NCI-H2171 (cell line): ENCODE measurements at regions not wholly inside any gene's neighbourhood (a gene's known extent, or its start where the extent isn't known, plus 50 kb on each side); places are given as distances from the start of the nearest gene placed in this dataset.
"Not testable (repeated sequence)": the region's sequence is repeated elsewhere in the genome, so short reads cannot be mapped to it uniquely, and the experiment has no call there.

Experiments used
- DNase-seq: peaks from one replicate; lab custom pipeline; 2025; lab: John Stamatoyannopoulos, UW

DNA sequence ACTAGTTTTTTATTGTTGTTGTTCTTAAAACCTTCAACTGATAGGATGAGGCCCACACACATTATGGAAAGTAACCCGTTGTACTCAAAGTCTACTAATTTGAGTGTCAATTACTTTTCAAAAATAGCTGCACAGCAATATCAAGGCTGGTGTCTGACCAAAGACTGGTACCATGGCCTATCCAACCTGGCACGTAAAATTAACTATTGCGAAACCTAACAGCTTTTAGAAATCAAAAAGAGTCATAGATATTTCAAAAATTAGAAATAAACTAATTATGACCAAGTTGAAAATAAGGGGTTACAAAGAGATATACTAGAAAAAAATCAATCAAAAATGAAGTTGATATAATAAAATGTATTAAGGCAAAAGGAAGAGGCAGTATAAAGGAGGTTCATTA lies 501.5 kb upstream of the SLC8A1 start:
- DNase-seq, result no peak

DNA sequence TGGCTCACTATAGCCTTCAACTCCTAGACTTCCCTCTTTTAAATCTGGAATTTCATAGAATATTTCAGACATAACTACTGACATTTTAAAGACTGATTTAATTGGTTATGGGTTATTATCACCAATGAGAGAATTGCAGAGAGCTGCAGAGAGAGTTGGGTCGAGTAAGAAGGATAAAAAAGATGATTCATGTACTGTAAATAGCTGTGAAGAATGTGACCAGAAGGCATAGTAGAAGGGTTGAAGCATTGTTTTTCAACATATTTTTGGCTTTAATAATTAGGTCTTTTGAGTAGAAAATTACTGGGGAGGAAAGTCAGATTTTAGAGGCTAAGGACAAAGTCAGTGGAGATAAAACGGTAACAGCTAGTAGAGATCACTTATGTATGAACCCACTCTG lies 503.2 kb upstream of the SLC8A1 start:
- DNase-seq, result no peak

DNA sequence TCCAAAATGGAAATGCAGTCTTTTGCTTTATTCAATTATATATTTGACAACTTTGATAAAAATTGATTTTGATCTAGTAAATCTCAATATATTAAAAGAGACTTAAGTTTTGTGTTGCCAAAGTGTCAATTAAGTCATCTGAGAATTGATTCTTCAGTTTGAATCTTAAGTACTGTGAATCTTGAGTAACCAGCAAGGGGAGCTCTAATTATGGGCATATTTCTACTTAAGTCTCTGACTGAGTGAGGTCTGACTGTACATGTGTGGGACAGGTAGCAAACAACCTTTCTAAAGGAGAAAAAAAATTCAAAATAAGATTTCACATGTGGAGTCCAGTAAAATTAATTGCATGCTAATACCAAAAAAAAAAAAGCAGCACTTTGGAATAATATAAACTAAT lies 503.7 kb upstream of the SLC8A1 start:
- no peak for DNase-seq

DNA sequence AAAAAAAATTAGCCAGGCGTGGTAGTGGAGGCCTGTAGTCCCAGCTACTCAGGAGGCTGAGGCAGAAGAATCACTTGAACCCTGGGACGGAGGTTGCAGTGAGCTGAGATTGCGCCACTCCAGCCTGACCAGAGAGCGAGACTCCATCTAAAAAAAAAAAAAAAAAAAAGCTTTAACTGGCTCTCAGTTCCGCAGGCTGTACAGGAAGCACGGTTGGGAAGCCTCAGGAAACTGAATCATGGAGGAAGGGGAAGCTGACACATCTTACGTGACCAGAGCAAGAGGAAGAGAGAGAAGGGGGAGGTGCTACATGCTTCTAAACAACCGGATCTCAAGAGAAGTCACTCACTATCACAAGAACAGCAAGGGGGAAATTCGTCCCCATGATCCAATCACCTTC lies 505.6 kb upstream of the SLC8A1 start:
- DNase-seq, result no peak

DNA sequence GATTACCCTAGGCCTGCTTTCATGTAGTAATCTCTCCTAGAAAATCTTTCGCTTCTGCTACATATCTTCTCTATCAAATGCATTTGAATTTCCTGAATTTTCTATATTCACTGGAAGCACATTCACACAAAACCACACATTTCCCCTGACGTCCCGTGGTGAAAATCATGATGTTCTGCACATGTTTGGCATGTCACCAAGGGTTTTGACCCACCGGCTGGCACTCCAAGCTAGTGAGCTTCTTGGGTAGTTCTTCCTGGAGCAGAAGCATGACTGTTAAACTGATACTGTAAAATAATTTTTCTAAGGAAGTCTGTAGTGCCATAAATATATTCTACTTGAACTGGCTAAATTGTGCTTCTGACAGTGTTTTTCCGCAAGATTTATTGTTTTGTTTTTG lies 510.1 kb upstream of the SLC8A1 start:
- no peak for DNase-seq

DNA sequence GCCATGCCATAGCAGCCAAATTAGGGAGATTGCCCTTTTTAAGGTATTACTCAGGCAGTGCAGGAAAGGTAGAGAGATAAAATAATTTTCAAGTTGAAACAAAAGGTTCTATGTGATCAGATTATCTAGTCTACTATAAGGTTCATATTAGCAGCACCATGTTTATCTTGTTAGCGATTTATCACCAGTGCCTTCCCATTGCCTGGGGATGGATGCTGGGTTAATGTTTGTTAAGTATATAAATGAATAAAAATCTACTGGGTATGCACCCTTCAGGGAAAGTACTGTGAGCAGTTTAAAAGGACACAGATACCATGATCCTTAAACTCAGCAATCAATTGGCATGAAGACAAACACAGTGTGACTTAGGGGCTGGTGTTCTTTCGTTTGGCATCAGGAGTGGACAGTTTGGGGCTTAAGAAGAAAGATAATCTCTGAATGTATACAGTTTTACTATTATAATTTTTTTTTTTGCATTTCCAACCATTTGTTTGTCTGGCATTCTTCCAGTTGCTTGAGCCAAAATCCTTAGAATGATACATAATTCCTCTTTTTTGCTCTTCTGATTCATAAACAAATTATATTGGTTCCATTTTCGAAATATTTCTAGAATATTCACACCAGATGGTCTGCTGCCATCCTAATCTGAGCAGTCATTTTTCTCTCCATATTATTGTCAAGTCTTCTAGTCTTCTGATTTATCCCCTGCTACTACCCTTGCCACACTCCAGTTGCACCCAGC lies 512.8 kb upstream of the SLC8A1 start:
- no peak for DNase-seq

DNA sequence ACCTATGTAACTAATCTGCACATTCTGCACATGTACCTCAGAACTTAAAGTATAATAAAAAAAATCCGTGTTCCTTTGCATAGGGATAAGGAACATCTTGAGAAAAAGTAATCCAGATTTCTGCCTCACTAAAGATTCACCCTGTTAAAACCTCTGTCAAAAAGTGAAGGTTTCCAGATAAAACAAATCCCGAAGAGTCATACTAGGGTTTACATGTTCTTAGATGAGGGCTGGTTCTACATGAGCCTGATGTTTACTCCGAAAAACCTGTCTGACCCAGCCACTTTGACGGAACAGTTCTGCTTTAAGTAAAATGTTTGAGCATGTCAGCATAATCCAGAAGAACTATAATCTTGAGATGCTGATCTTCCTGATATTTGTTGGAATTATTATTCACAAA lies 515.6 kb upstream of the SLC8A1 start:
- no peak for DNase-seq

DNA sequence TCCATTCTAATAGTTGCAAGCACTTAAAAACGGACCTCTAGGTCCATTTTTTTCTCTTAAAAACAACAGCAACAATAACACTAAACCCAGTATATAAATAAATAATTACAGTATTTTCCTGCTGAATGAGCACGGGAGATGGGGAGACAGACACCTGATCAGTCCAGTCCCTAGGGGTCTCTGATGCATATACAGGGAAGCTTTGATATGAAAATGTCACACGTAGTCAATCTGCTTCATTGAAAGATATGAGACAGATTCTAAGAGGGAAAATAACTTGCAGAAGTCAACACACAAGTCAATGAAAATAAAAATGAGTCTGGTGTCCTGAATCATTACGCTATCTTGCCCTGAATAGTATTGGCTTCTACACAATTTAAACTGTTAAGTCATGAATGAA lies 523.3 kb upstream of the SLC8A1 start:
- no peak for DNase-seq

DNA sequence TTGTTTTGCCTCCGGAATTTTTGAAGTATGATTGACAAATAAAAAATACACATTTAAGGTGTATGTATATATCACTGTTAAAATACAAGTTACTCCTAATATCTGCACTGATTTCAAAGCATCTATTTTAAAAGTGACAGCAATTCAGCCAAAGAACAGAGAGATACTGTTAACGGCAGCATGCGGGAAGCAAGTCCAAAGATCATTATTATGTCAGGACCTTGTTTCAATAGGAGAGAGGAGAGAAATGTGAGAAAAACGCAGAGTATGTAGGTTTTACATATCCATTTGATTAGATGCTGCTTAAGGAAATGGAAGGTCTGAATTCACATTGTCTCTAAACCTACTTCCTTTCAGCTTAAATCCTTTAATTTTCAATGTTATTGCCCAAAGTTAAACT lies 545.5 kb upstream of the SLC8A1 start:
- no peak for DNase-seq

DNA sequence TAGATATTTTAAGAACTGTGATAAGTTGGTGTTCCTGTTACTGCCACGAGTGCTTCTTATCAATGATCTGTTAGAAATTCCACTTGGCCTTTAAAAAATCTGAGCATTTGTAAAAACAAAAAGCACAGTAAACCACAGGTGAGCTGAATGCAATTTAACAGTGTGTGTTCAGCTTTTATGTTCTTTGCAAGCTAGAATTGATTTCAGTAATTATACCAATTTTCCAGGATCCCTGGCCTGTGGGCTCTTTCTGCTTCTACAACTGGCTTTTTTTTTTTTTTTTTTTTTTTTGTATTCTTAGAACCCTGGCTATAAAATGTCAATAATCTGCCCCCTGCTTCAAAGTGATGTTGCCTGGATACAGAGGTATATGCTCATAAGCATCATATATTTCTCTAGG lies 548.5 kb upstream of the SLC8A1 start:
- no peak for DNase-seq

DNA sequence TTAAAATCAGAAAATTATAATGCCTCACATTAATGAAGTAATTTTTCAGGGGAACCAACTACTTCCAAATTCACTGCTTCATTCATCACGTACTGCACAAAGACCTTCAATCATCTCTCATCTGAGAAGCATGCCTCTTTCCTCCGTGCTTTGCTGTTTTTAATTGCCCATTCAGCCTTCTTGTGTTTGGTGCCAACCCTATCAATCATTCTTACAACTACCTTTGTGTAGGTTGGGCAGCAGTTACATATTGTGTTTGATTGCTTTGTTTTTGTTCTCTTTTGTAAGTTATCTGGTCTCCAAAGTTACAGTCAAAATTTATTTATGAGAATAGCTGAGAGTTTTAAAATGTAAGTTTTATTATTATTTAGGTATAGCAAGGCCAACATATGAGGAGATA lies 549.0 kb upstream of the SLC8A1 start:
- DNase-seq, result no peak

DNA sequence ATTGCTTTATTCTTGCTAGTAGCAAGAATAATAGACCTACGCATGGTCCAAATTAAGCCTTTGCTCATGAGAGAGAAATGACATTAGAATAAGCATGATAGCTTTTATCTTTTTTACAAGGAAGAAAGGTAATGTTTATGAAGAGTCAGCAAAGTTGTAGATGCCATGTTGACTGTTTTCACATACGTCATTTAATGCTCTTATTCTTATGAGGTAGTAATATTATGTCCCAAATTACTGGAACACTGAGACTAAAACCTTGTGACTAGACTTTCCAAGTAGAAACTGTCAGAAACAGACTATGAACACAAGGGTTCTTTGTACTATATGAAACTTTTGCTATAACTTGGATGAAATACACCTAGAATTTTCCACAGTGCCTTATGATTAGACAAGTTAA lies 552.8 kb upstream of the SLC8A1 start:
- DNase-seq, result no peak

DNA sequence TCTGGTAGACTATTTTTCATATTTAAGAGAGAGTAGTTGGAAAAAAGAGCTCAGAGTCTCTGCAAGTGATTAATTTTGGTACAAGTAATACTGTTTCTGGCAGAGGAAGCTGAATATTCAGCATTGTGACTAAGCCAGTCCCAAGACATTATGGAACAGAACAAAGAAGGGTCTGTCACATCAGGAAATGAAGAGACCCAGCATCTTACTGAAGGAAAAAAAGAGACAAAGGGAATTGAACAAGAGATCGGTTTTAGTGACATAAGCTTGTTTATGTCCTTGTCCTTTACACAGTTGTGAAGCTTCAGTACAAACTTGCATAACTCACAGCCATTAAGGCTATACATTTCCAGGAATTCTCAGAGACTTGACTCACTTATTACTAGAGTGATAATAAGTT lies 568.5 kb upstream of the SLC8A1 start:
- DNase-seq, result no peak

DNA sequence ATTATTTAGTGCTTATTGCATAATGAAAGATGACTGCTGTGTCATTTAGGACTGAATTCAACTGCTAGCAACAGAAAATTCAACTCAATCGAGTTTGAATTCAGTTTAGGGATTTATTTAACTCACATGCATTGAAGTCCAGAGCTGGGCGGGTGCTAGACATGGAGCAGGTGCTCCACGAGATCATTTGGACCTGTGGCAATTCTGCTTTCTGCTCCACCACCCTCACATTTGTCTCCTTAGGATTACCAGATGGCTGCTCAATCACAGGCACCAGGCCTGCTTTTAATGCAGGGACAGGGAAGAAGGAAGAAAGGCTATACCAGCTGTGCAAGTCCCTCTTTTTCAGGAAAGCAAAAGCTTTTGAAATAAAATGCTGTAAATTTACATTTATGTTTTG lies 572.9 kb upstream of the SLC8A1 start:
- no peak for DNase-seq

DNA sequence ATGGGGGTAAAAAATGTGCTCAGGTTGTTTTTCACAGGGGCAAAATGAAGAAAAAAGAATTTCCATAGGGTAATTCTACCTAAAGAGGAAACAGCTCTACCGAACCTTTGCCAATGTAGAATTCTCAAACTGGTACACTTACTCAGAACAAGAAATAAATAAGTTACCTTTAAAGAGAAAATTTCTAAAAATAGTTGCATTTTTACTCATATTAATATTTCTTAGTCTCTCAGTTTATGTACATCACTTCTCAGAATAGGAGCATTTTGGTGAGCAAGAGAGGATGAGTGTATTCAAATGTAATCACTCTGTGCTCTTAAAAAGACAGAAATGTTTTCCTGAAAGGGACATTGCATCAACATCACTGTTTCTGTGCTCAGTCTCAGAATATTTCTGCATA lies 574.7 kb upstream of the SLC8A1 start:
- no peak for DNase-seq

DNA sequence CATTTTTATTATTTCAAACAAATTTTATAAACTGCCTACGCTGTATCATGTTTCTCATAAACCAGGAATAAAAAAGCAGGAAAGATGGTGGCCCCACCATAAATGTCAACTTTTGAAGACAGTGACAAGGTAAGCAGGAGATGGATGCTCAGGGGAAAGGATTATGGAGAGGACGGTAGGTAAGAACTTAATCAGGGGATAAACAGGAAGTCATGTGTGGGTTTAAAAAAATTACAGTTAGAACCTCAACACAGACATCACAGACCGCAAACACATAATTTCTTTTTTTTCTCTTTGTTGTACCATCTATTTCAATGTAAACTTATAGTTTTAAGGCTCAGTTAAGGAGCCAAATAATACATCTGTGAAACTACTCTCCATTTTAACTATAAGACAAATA lies 575.2 kb upstream of the SLC8A1 start:
- DNase-seq, result no peak

DNA sequence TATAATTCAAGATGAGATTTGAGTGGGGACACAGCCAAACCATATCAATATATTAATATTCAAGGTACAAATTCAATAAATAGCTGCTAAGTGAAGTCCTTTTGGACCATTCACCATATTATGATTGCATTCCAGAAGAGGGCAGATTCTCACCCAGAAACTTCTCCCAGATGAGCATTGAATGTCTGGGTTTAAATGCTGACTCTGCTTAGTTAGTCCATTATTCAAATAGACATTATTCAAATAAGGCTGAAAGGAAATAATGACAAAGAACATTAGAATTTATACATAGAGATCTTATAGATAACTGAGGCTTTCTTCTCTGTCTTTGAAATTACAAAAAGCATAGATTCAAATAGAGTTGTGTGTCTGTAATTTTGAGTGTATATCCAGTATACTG lies 579.4 kb upstream of the SLC8A1 start:
- no peak for DNase-seq

DNA sequence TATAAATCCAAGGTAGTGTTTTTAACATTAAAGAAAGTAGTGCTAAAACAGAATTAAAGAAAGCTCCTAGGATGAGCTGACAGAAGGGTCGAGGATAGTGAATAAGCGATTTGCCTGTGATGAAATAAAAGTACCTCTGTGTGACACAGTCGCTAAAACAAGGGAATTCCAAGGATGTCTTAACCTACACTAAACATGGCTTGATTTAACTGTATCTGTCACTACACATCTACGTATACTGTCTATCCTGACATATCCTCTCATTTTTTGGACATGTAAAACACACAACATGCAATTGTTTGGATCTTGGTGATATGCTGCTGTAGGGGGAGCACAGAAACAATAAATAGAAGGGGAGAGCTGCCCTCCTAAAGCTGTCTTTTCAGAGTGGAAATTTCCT lies 580.8 kb upstream of the SLC8A1 start:
- no peak for DNase-seq

DNA sequence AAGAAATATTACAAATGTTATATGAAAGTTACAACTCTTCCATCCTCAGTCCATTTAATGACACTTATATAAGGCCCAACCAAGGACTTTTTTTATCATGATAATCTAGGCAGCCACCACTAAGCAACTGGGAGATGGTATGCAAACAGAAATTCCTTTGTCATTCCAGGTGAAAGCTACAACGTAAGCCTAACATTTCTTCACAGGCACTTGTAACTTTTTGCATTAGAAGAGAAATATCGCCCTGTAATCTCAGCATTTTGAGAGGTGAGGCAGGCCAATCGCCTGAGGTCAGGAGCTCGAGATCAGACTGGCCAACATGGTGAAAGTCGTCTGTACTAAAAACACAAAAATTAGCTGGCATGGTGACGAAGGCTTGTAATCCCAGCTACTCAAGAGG lies 581.2 kb upstream of the SLC8A1 start:
- DNase-seq, result no peak

DNA sequence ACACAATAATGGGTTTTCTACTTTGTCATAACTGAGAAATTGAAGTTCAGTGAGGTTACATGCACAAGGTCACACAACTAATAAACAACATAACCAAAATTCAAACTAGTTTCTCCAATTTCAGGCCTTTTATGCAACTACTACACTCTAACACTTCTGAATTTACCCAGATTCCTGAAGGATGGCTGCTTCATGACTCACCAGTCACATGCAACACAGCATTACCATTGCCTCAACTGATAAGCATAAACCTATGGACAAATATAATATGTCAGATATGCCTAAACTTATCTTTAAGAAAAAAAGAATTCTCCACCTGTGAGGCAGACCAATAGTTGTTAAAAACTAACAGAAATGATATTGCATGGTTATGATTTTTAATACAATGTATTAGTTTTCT lies 586.5 kb upstream of the SLC8A1 start:
- no peak for DNase-seq

DNA sequence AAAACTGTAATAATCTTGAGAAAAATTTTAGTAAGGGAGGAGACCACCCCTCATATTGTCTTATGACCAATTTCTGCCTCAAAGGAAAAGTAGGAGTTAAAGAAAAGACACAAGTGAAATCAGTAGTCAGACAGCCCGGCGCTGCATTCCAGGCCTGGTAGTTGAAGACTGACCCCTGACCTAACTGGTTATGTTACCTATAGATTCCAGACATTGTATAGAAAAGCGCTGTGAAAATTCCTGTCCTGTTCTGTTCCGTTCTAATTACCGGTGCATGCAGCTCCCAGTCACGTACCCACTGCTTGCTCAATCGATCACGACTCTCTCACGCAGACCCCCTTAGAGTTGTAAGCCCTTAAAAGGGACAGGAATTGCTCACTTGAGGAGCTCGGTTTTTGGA lies 587.9 kb upstream of the SLC8A1 start:
- DNase-seq, result not testable (repeated sequence)

DNA sequence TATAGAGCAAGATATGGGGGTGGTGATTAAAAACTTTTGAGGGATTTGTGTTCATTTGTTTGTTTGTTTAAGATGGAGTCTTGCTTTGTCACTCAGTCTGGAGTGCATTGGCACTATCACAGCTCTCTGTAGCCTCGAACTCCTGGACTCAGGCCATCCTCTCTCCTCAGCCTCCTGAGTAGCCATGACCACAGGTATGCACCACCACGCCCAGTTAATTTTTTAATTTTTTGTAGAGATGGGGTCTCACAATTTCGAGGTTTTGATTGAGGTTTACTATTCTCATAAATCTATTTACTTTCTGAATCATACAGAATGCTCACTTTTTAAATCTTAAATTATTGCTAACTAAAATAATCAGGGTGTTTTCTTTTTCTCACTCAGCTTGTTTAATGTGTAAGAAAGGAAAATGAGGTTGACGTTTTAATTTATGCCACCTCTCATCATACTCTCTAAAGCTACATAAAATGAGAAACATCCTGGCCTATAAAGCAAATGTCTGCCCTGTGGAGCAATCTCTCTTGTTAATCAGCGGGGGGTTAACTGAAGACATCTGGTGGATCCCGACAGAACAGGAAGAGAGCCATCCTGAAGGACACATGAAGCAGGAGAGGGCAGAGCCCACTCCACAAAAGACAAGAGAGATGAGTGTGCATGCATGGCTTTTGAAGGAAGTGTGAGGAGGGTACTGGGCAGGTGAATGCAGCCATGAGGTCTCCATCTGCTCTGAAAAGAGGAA lies 589.1 kb upstream of the SLC8A1 start:
- no peak for DNase-seq

DNA sequence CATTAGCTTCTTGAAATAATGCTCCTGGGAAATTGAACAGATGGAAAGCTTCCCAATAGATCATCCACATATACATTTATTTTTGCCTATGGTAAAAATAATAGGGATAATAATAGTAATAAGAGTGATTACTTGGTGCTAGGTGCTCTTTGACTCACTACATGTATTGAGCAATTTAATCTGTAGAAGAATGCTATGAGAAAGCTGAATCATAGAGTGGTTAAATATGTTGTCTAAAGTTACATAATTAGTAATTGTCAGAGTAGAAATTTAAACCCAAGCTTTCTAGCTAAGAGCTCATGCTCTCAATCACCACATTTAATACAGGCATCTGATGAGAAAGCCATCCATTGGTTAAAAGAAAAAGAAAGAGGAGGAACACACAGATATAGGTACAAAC lies 590.5 kb upstream of the SLC8A1 start:
- DNase-seq, result no peak

DNA sequence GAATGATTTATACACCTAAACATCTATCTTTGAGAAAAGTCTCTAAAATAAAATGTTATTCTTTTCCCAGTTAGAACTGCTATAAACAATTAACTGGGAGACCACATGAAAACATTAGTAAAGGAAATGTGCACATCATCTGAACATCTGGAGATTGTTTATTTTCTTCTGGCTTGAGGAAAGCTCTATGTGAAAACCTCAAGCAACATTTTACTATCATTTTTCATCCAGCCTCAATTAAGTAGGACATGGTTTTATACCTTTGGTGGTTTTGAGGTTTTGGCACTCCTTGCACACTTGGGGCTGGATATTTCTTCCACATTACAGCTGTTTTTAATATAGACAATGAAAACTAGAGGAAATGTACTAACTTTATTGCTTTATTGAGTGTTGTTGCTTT lies 609.5 kb upstream of the SLC8A1 start:
- no peak for DNase-seq
